GM03348 (cell line): ENCODE measurements at regions not wholly inside any gene's neighbourhood (a gene's known extent, or its start where the extent isn't known, plus 50 kb on each side); places are given as distances from the start of the nearest gene placed in this dataset.

Experiments used
- DNase-seq: peaks from one replicate; pipeline ENCODE4 v3.0.0; 2012; ENCODE audit warnings: low spot score

GRCh38 chr2:103103678-103104077 is 341.8 kb downstream of the TMEM182 start:
- DNase-seq, result no peak

GRCh38 chr2:103119352-103119751 is 357.5 kb downstream of the TMEM182 start:
- DNase-seq, result no peak

- DNase-seq, result no peak
Measured at GRCh38 chr2:103121106-103121505, 359.3 kb downstream of the TMEM182 start.

- no peak for DNase-seq
Measured at GRCh38 chr2:103123516-103123915, 361.7 kb downstream of the TMEM182 start.

- DNase-seq, result no peak
Measured at GRCh38 chr2:103130857-103131256, 369.0 kb downstream of the TMEM182 start.

GRCh38 chr2:103132536-103133217 is 370.8 kb downstream of the TMEM182 start:
- no peak for DNase-seq

GRCh38 chr2:103135679-103136078 is 373.8 kb downstream of the TMEM182 start:
- no peak for DNase-seq

GRCh38 chr2:103138123-103138901 is 376.5 kb downstream of the TMEM182 start:
- no peak for DNase-seq

GRCh38 chr2:103139628-103140268 is 377.9 kb downstream of the TMEM182 start:
- no peak for DNase-seq

GRCh38 chr2:103144837-103145236 is 383.0 kb downstream of the TMEM182 start:
- no peak for DNase-seq

- DNase-seq, result no peak
Measured at GRCh38 chr2:103145739-103146138, 383.9 kb downstream of the TMEM182 start.

GRCh38 chr2:103151046-103151445 is 389.2 kb downstream of the TMEM182 start:
- no peak for DNase-seq

- no peak for DNase-seq
Measured at GRCh38 chr2:103152556-103152955, 390.7 kb downstream of the TMEM182 start.

GRCh38 chr2:103153580-103154284 is 391.9 kb downstream of the TMEM182 start:
- no peak for DNase-seq

GRCh38 chr2:103155308-103155707 is 393.5 kb downstream of the TMEM182 start:
- no peak for DNase-seq

- no peak for DNase-seq
Measured at GRCh38 chr2:103159018-103159417, 397.2 kb downstream of the TMEM182 start.

- peak; percentile 74 for DNase-seq
Measured at GRCh38 chr2:103161456-103162289, 399.8 kb downstream of the TMEM182 start.

GRCh38 chr2:103164748-103165147 is 402.9 kb downstream of the TMEM182 start:
- DNase-seq, result no peak

- no peak for DNase-seq
Measured at GRCh38 chr2:103165836-103166235, 404.0 kb downstream of the TMEM182 start.

GRCh38 chr2:103166456-103167324 is 404.9 kb downstream of the TMEM182 start:
- no peak for DNase-seq

- no peak for DNase-seq
Measured at GRCh38 chr2:103167599-103167998, 405.8 kb downstream of the TMEM182 start.
